OCI-LY1 (cell line): ENCODE measurements at regions not wholly inside any gene's neighbourhood (a gene's known extent, or its start where the extent isn't known, plus 50 kb on each side); places are given as distances from the start of the nearest gene placed in this dataset.

ENCODE experiments used
- H2AFZ ChIP-seq: fragments of 200-600 bp; sonication (generic), shearing (Covaris generic); 2 replicates; pipeline ENCODE4 v1.6.0; 2014; ENCODE audit warnings: antibody characterized with exemption, mild to moderate bottlenecking, low read length
- H3F3A ChIP-seq: fragments of 200-600 bp; sonication (generic), shearing (Covaris generic); 2 replicates; pipeline ENCODE4 v1.6.0; 2014; ENCODE audit warnings: mild to moderate bottlenecking, antibody characterized with exemption, low read length, moderate library complexity; ENCODE audit not compliant: insufficient read depth
- H3K27ac ChIP-seq: fragments of 200-600 bp; sonication (generic); 2 replicates; pipeline ENCODE4 v1.5.1; 2014; ENCODE audit warnings: low read length, mixed run types, mild to moderate bottlenecking, low read depth; ENCODE audit not compliant: poor library complexity, severe bottlenecking
- H3K27me3 ChIP-seq: fragments of 200-600 bp; sonication (generic); 2 replicates; pipeline ENCODE4 v1.6.0; 2014; ENCODE audit warnings: antibody characterized with exemption, mild to moderate bottlenecking, low read length, moderate library complexity; ENCODE audit not compliant: insufficient read depth
- H3K36me3 ChIP-seq: fragments of 200-600 bp; sonication (generic); 2 replicates; pipeline ENCODE4 v1.6.1; 2014; ENCODE audit warnings: mild to moderate bottlenecking, antibody characterized with exemption, low read length, moderate library complexity, mixed read lengths; ENCODE audit not compliant: insufficient read depth
- H3K4me1 ChIP-seq: fragments of 200-600 bp; sonication (generic); 2 replicates; pipeline ENCODE4 v1.5.1; 2014; ENCODE audit warnings: mild to moderate bottlenecking, low read length, moderate library complexity; ENCODE audit not compliant: insufficient read depth, severe bottlenecking
- H3K4me2 ChIP-seq: fragments of 200-600 bp; sonication (generic), shearing (Covaris generic); 2 replicates; pipeline ENCODE4 v1.6.1; 2014; ENCODE audit warnings: low read length
- H3K4me3 ChIP-seq: fragments of 200-600 bp; sonication (generic); 2 replicates; pipeline ENCODE4 v1.5.1; 2014; ENCODE audit warnings: low read length, low read depth, mild to moderate bottlenecking, mixed read lengths; ENCODE audit not compliant: poor library complexity, severe bottlenecking
- H3K79me2 ChIP-seq: fragments of 200-600 bp; shearing (Covaris generic); 2 replicates; pipeline ENCODE4 v1.6.1; 2016; ENCODE audit warnings: mixed run types, low read length, mixed read lengths; ENCODE audit not compliant: insufficient read depth
- H3K9ac ChIP-seq: fragments of 200-600 bp; sonication (generic), shearing (Covaris generic); 2 replicates; pipeline ENCODE4 v1.6.1; 2014; ENCODE audit warnings: mild to moderate bottlenecking, low read length, mixed read lengths
- H3K9me2 ChIP-seq: fragments of 200-600 bp; sonication (generic), shearing (Covaris generic); 2 replicates; pipeline ENCODE4 v1.6.1; 2014; ENCODE audit warnings: low read depth, mild to moderate bottlenecking, low read length, mixed read lengths
- H3K9me3 ChIP-seq: fragments of 200-600 bp; shearing (Covaris generic); 2 replicates; pipeline ENCODE4 v1.6.1; 2014; ENCODE audit warnings: low read length, mixed read lengths
- H4K20me1 ChIP-seq: fragments of 200-600 bp; sonication (generic), shearing (Covaris generic); 2 replicates; pipeline ENCODE4 v1.6.0; 2016; ENCODE audit warnings: mild to moderate bottlenecking, low read length; ENCODE audit not compliant: insufficient read depth
- CTCF ChIP-seq: fragments of 200-600 bp; sonication (generic), shearing (Covaris generic); IDR thresholded peaks from 2 replicates; pipeline ENCODE4 v1.5.1; 2017; ENCODE audit warnings: mild to moderate bottlenecking, antibody characterized with exemption, low read length, moderate library complexity, mixed read lengths
- EZH2 ChIP-seq: fragments of 200-600 bp; sonication (generic), shearing (Covaris generic); IDR thresholded peaks from 2 replicates; pipeline ENCODE4 v1.8.0; 2017; ENCODE audit warnings: borderline replicate concordance, mixed run types, mild to moderate bottlenecking, antibody characterized with exemption, low read length, moderate library complexity, mixed read lengths

- Histone ChIP-seq H3K27ac (no peak overlapping the region), H3K9me2 (no peaks in the 10 kb centered on the region), H2AFZ (no peak overlapping the region), H3K4me3 (no peak overlapping the region), H3K4me2 (no peak overlapping the region), H3K4me1 (no peaks in the 10 kb centered on the region), H3F3A (no peaks in the 10 kb centered on the region), H3K36me3 (no peaks in the 10 kb centered on the region), H3K9ac (no peak overlapping the region), H3K27me3 (no peaks in the 10 kb centered on the region), H3K79me2 (no peaks in the 10 kb centered on the region), H4K20me1 (no peaks in the 10 kb centered on the region), H3K9me3 (no peaks in the 10 kb centered on the region)
- TF ChIP-seq CTCF, result no peak
- TF ChIP-seq EZH2, result no peak
These were observed 228.5 kb downstream of the ESM1 start for GRCh38 chr5:54756796-54757402.

GRCh38 chr5:54756301-54756700, 229.1 kb downstream of the ESM1 start:
- Histone ChIP-seq H3K36me3 (no peaks in the 10 kb centered on the region), H4K20me1 (no peaks in the 10 kb centered on the region), H3F3A (no peaks in the 10 kb centered on the region), H3K4me1 (no peaks in the 10 kb centered on the region), H3K27me3 (no peaks in the 10 kb centered on the region), H3K4me3 (no peak overlapping the region), H3K27ac (no peak overlapping the region), H3K9ac (no peak overlapping the region), H3K79me2 (no peaks in the 10 kb centered on the region), H3K9me3 (no peaks in the 10 kb centered on the region), H3K9me2 (no peaks in the 10 kb centered on the region), H2AFZ (no peak overlapping the region), H3K4me2 (no peak overlapping the region)
- TF ChIP-seq EZH2 (no peak), CTCF (no peak)

- no peaks in the 10 kb centered on the region for H3K9me2 ChIP-seq
- no peak overlapping the region for H3K4me3 ChIP-seq
- no peak overlapping the region for H3K27ac ChIP-seq
- H4K20me1 ChIP-seq, result no peaks in the 10 kb centered on the region
- TF ChIP-seq EZH2 (no peak), CTCF (no peak)
- no peak overlapping the region for H3K9ac ChIP-seq
- H3K36me3 ChIP-seq, result no peaks in the 10 kb centered on the region
- no peak overlapping the region for H2AFZ ChIP-seq
- H3K4me1 ChIP-seq, result no peaks in the 10 kb centered on the region
- no peak overlapping the region for H3K4me2 ChIP-seq
- H3K9me3 ChIP-seq, result no peaks in the 10 kb centered on the region
- no peaks in the 10 kb centered on the region for H3F3A ChIP-seq
- H3K79me2 ChIP-seq, result no peaks in the 10 kb centered on the region
- H3K27me3 ChIP-seq, result no peaks in the 10 kb centered on the region
These were observed 230.5 kb downstream of the ESM1 start for GRCh38 chr5:54754878-54755277.
